Heart right ventricle (tissue), 16 donors: ENCODE measurements at regions not wholly inside any gene's neighbourhood (a gene's known extent, or its start where the extent isn't known, plus 50 kb on each side); places are given as distances from the start of the nearest gene placed in this dataset.
A peak's percentile ranks its signal among the peaks of the same experiment; 100 is the strongest.

Experiments used
- ATAC-seq, 8 donors: fragments of 200-7000 bp; cut with Tn5 transposase; one replicate each; pipeline ENCODE4 v1.9.1; 2020; ENCODE audit warnings: mild to moderate bottlenecking in 8 of 8, moderate library complexity in 8 of 8, moderate number of reproducible peaks in 1 of 8
- DNase-seq, 2 donors: peaks; one replicate each; pipeline ENCODE4 v3.0.0-alpha.2; 2020
- H3K27ac ChIP-seq, 10 donors: fragments of 200-600 bp; sonication (generic) in 2 of 10; one replicate each; pipeline versions ENCODE4 v1.5.0 to v1.8.0; 2020 to 2022; ENCODE audit warnings: mild to moderate bottlenecking in 3 of 10
- H3K27me3 ChIP-seq, 7 donors: fragments of 200-600 bp; one replicate each; pipeline ENCODE4 v1.8.0; 2021 to 2022; ENCODE audit warnings: mild to moderate bottlenecking in 2 of 7
- H3K36me3 ChIP-seq, 9 donors: fragments of 200-600 bp; sonication (generic) in 1 of 9; one replicate each; pipeline versions ENCODE4 v1.5.0 to v1.8.0; 2020 to 2022; ENCODE audit warnings: mild to moderate bottlenecking in 2 of 9
- H3K4me1 ChIP-seq, 9 donors: fragments of 200-600 bp; sonication (generic) in 1 of 9; one replicate each; pipeline versions ENCODE4 v1.5.0 to v1.8.0; 2020 to 2022; ENCODE audit warnings: mild to moderate bottlenecking in 4 of 9
- H3K4me3 ChIP-seq, 10 donors: fragments of 200-600 bp; sonication (generic) in 2 of 10; one replicate each; pipeline versions ENCODE4 v1.5.0 to v1.8.0; 2020 to 2022; ENCODE audit warnings: mild to moderate bottlenecking in 7 of 10, moderate library complexity in 2 of 10
- H3K9me3 ChIP-seq, 11 donors: fragments of 200-600 bp in 10 of 11; sonication (generic) in 2 of 11; one replicate each; pipeline versions ENCODE4 v1.5.0 to v1.8.0; 2013 to 2022; ENCODE audit warnings: mild to moderate bottlenecking in 2 of 11, control low read depth in 1 of 11, moderate library complexity in 1 of 11
- CTCF ChIP-seq, 9 donors: fragments of 200-600 bp; sonication (generic) in 2 of 9; IDR thresholded peaks; one replicate each; pipeline versions ENCODE4 v1.5.0 to v1.8.0; 2021 to 2022; ENCODE audit warnings: antibody characterized with exemption in 9 of 9, mild to moderate bottlenecking in 5 of 9, moderate library complexity in 1 of 9
- WGBS, 2 donors: extraction: QIAGEN DNeasy Blood & Tissue Kit; methylation state at CpG; one replicate each; pipeline ENCODE4 v1.1.7; 2013; ENCODE audit warnings: inconsistent platforms in 1 of 2; 5-methylcytosine and 5-hydroxymethylcytosine counted together
- intact Hi-C, 10 donors: fragments of 100-400 bp; cut with DNase I; formaldehyde crosslinking; loops; one replicate each; pipeline versions ENCODE4 v1.11.1 to v1.14.2; 2022
- donor health status: Arrhythmogenic right ventricular cardiomyopathy.
- donor health status: ischemic (EF 13 %, LVEDD 7.1; RV severe dilation, severe dysfunction).
- donor health status: healthy with polysubstance abuse.
- donor health status: DM: no; HTN: yes; CAD: no.
- donor health status: DM: no; HTN: no; CAD: no.
- donor health status: ischemic (EF 25% LVEDD 6.9; RV normal size, moderate dysfunction).
- donor health status: ischemic (EF 25% LVEDD 5.7; RV mildly dilated, moderate dysfunction).
- donor health status: healthy.
- donor health status: DM: yes; HTN: yes; CAD: no.
- donor health status: Ischemic cardiomyopathy.
- donor health status: ischemic (EF 35%, LVEDD 5.7; RV mildly dilated, moderate dysfunction).
- donor health status: nonischemic (EF 11% LVEDD 7.7; RV severe dilation, severe dysfunction).
- donor health status: DM: yes; HTN: yes; CAD: no.
- donor health status: PGD.
- donor health status: ischemic (EF 29% LVEDD 5.4; RV normal size, mild dysfunction).
- donor health status: nonischemic (EF 23%, LVEDD 6.1; RV moderate dilation, normal function).

- Histone ChIP-seq H3K27me3 (no peaks in the 10 kb centered on the region), H3K27ac (no peak overlapping the region), H3K4me1 (no peaks in the 10 kb centered on the region), H3K36me3 (no peaks in the 10 kb centered on the region), H3K9me3 (no peaks in the 10 kb centered on the region), H3K4me3 (no peak overlapping the region)
- peak; percentile 40 to 82 (median 75) for TF ChIP-seq CTCF (IDR thresholded peaks at IDR 0.05)
- intact Hi-C loops: loop anchor here in 6 of 10 donors (1.0 to 2.0 kb wide), 3 partner anchors 759 to 761 kb away; no protein-coding TSS in a partner anchor
- DNase-seq: peak; percentile 58 to 68
- peak; percentile 69 to 84 (median 78) for ATAC-seq
- 16 to 24% methylated on average over 5 of the region's 5 CpGs for WGBS, 2 donors
Observed at GRCh38 chr11:11028017-11028692, 170.3 kb upstream of the ZBED5 start.

- H3K27ac ChIP-seq: no peak overlapping the region
- no peak for ATAC-seq
- DNase-seq: no peak
- intact Hi-C loops: no loop called here
- no peaks in the 10 kb centered on the region for H3K9me3 ChIP-seq
- 57 to 67% methylated on average over 1 of the region's 1 CpG for WGBS, 2 donors
- H3K4me1 ChIP-seq: no peaks in the 10 kb centered on the region
- no peaks in the 10 kb centered on the region for H3K27me3 ChIP-seq
- TF ChIP-seq CTCF (IDR thresholded peaks at IDR 0.05): no peak
- no peak overlapping the region for H3K4me3 ChIP-seq
- no peaks in the 10 kb centered on the region for H3K36me3 ChIP-seq
Observed at GRCh38 chr11:11027288-11027687, 169.4 kb upstream of the ZBED5 start.

- Histone ChIP-seq H3K36me3 (no peaks in the 10 kb centered on the region), H3K27ac (no peak overlapping the region), H3K27me3 (no peaks in the 10 kb centered on the region), H3K9me3 (no peaks in the 10 kb centered on the region), H3K4me1 (no peaks in the 10 kb centered on the region), H3K4me3 (no peak overlapping the region)
- TF ChIP-seq CTCF (IDR thresholded peaks at IDR 0.05): no peak
- 71 to 87% methylated on average over 2 of the region's 2 CpGs for WGBS, 2 donors
- ATAC-seq: no peak
- intact Hi-C loops: loop anchor here in 2 of 10 donors (1.0 to 2.0 kb wide), 2 partner anchors 90 kb away; no protein-coding TSS in a partner anchor
- no peak for DNase-seq
Observed at GRCh38 chr11:11025087-11025486, 167.2 kb upstream of the ZBED5 start.

- Histone ChIP-seq H3K4me1 (no peaks in the 10 kb centered on the region), H3K4me3 (no peak overlapping the region), H3K36me3 (no peaks in the 10 kb centered on the region), H3K27me3 (no peaks in the 10 kb centered on the region), H3K9me3 (no peaks in the 10 kb centered on the region), H3K27ac (no peak overlapping the region)
- intact Hi-C loops: loop anchor here in 9 of 10 donors (1.0 to 5.0 kb wide), 8 partner anchors 87 to 250 kb away; no protein-coding TSS in a partner anchor
- DNase-seq: peak in 1 of 2 donors; percentile 21
- TF ChIP-seq CTCF (IDR thresholded peaks at IDR 0.05): peak in 8 of 9 donors; percentile 32 to 69 (median 62)
- no peak for ATAC-seq
- WGBS, 2 donors: 27 to 37% methylated on average over 4 of the region's 4 CpGs
Observed at GRCh38 chr11:11022125-11022730, 164.4 kb upstream of the ZBED5 start.
